ENCODE measurements at regions not wholly inside any gene's neighbourhood (a gene's known extent, or its start where the extent isn't known, plus 50 kb on each side); places are given as distances from the start of the nearest gene placed in this dataset.

DNA sequence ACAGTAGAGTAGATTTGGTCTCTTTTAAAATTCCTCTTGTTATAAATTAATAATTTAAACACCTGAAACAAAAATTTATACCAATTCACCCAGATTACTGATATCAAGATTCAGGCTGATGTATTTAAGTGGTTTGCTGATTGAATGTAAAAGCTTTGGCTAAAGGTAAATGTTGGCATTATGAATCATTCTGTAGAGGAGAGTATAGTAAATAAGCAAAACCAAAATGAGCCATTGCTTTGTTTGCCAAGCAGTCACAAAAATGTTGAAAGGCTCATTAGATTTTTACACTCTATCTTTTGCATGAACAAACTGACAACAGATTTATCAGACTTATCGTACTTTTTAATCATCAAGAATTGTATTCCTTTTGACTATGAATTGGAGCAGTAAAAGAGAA is 332.6 kb downstream of the FAM170A start:
- TF ChIP-seq EZH2 (IDR thresholded peaks at IDR 0.05; ENCODE audit: insufficient read depth, poor library complexity, severe bottlenecking) (no peak), EZH2phosphoT487 (IDR thresholded peaks at IDR 0.05; ENCODE audit: insufficient read depth, low read depth) (no peak)

All from GM23248 (cell line).